RCC 7860 (cell line): ENCODE measurements at regions not wholly inside any gene's neighbourhood (a gene's known extent, or its start where the extent isn't known, plus 50 kb on each side); places are given as distances from the start of the nearest gene placed in this dataset.
"Not testable (repeated sequence)": the region's sequence is repeated elsewhere in the genome, so short reads cannot be mapped to it uniquely, and the experiment has no call there.

Source experiments
- DNase-seq: peaks from one replicate; pipeline ENCODE4 v3.0.0-alpha.2; 2015; ENCODE audit warnings: low spot score
- FAIRE-seq: peaks from 2 replicates; lab custom pipeline; 2012; peaks lifted over from hg19 to GRCh38; lab: Jason Lieb, UNC

DNA sequence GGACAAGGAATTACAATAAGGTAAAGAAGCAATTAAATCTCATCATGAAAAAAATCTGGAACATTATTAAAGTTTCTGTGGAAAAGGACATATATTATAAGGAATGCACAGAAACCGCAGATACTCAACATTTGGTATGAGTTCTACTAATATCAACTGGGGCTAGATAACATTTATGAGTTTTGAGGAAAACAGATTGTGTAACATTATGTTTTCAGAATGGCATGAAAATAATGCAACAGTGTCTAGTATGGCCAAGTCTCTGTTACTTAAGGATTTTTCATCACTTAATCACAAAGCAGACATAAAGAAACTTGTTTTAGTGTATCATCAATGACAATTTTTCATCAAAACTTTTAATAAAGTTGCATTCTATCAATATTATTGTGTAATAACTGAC, 785.0 kb downstream of the GLUD2 start:
- DNase-seq, result no peak
- no peak for FAIRE-seq

DNA sequence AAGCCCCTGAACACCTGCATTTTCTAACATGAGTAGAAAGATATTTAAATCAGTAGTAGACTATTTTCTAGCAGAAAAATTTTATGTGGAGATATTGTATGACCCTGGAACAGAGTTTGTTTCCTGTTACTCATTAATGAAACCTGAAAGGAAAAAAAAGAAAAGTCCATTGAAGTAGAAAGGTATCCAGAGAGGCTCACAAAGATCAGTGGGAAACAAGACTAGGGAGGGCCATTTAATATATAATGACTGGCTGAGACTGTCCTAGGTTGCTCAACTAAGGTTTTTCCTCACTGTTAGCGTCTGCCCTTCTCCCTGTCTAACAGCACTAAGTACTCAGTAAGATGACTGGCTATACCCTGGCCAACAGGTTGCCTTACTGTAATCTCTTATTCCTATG, 788.6 kb downstream of the GLUD2 start:
- FAIRE-seq, result no peak
- no peak for DNase-seq

DNA sequence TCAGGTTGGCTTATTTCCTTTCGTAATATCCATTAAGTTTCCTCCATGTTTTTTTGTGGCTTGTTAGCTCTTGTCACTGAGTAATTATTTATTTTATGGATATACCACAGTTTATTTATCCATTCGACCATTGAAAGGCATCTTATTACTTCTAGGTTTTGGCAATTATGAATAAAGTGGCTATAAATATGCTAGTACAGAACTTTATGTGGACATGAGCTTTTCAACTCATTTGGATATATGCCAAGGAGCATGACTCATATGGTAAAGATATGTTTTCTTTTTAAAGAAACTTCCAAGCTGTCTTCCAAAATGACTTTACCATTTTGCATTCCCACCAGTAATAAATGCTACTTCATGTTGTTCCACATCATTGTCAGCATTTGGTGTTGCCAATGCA, 803.6 kb downstream of the GLUD2 start:
- no peak for DNase-seq
- FAIRE-seq, result no peak

DNA sequence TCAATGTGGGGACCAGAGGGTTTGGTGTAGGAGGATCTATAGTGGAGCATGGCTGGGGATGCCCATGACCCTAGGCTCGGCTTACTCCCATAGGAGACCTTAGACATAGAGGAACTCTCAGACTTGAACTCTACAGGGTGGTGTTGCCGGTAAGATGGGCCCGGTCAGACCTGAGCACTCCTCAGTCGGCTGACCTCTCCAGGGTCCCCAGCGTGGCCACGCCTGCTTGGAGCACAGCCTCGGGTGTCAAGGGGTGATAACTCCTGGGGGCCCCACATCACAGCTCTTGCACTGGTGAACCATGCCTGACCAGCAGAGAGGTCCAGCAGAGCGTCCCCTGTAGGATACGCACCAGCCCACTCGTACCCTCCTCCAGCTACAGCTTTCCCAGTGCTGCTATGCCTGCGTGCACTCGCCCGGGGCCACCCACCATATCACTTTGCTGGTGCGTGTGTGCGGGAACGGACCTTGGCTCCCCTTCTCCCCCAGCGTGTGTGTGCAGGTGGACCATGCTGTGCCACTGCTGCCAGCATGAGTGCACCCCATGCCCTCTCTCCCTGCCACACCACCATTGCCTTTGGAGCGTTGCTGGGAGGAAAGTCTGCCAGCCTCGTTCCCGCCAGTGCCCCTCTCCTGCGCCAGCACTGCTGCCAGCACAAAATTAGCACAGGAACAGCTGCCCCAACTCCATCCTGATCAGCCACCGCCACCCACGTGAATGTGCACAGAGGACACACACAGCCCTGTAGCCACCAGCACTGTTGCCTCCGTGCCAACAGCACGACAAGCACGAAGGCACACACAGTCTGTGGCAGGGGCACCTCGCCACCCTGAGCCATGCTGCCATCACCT, 806.6 kb downstream of the GLUD2 start:
- FAIRE-seq, result no peak
- no peak for DNase-seq

DNA sequence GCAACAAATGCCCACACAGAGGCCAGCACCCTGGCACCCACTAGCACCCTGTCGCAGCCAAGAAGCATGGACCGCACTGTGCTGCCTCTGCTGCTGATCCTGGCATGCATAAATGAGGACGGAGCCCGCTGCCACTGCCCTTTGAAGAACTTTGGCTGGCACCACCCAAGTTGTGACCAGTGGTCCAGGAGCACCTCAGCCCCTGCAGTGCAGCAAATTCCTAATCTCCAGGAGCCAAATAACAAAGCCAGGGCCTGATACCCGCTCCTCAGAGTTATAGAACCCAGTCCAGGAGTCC, 807.2 kb downstream of the GLUD2 start:
- DNase-seq (no peak), FAIRE-seq (no peak)

DNA sequence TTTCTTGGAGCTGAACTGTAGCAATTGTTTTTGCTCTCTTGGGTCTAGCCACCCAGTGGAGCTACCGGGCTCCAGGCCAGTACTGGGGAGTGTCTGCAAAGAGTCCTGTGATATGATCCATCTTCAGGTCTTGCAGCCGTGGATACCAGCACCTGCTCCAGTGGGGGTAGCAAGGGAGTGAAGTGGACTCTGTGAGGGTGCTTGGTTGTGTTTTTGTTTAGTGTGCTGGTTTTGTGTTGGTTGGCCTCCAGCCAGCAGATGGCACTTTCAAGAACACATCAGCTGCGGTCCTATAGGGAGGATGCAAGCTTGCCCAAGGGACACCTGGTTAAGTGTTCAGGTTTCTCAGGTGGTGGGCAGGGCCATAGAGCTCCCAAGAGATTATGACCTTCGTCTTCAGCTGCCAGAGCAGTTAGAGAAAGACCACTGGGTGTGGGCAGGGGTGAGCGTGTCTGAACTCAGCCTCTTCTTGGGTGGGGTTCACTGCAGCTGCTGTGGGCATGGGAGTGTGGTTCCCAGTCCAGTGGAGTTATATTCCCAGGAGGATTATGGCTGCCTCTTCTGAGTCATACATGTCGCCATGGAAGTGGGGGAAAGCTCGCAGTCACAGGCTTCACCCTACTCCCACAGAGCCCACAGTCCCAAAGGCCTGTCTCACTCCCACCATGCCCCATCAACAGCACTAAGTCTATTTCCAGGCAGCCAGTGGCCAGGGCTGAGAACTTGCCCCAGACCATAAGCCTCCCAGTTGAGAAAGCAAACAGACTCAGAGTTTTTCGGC, 811.6 kb downstream of the GLUD2 start:
- FAIRE-seq, result no peak
- no peak for DNase-seq

DNA sequence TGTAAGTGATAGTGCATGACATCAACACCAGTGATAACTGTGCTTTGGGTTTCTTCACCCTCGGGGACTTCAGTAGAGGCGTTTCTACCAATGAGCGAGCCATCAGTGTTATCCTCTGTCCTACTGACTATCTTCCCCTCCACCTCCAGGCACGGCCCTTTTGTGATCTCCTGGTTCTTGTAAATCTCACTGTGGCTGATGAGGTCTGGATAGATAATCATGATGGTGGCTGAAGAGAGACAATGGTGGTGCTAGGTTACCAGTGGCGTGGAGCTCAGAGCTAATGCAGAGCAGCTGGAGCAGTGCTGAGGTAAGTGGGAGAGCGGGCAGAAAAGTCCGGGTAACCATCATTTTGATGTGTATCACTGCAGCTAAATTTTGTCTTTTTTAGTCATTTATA, 816.6 kb downstream of the GLUD2 start:
- FAIRE-seq (no peak), DNase-seq (no peak)

DNA sequence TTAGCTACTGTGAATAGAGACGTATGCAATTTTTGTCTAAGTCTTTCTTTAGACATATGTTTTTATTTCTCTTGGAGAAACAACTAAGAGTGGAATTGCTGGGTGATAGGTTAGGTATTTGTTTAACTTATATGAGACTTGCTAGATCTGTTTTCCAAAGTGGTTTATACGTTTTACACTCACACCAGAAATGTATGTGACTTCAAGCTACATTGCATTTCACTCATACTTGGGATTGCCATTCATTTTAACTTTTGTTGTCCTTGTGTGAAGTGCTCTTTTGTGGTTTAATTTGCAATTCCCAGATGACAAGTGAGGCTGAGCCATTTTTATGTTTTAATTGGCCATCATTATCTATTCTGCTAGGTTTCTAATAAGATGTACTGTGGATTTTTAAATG, 817.2 kb downstream of the GLUD2 start:
- DNase-seq (no peak), FAIRE-seq (no peak)

DNA sequence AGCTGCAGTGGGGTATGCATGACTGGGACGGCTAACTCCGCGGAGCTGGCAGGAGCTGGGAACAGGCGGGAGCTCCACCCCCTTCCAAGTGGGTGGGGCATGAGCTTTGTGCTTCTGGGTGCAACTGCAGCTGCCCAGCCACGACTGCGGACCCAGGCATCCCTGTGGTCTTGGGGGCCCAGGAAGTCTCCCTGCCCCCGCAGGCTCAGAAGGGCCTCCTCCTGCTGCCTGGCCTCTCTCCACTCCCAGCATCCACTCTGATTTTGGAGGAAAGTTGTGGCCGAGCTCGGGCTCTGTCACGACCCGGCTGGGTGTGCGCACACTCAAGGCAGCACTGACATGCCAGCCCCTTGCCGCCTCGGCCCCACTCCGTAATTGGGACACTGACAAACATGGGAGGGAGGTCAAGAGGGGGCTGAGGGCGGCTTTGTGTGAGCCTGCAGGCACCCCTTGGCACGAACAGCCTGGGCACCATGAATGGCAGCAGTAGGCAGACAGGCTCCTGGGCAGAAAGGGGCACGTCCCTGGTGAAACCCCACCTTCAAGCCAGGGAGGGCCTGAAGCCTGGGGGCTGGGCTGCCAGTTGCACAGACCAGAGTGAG, 822.6 kb downstream of the GLUD2 start:
- FAIRE-seq, result no peak
- no peak for DNase-seq

DNA sequence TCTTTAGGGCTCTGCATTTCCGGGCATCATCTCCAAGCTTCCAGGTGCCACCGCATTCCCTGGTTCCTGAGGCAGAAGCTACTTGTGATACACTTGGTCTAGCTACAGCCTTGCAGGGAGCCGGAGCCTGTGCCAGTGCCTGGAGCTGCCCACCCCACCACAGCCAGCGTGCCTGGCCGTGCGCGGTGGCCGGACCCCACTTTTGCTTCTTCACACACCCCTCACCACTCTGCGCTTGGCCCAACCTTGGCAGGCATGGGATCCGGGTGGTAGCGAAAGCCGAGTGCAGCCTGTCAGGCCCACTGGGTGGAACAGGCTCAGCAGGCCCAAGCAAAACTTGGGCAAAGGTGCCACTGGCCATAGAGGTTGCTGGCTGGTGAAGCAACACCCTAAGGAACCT, 823.7 kb downstream of the GLUD2 start:
- DNase-seq (no peak), FAIRE-seq (no peak)

DNA sequence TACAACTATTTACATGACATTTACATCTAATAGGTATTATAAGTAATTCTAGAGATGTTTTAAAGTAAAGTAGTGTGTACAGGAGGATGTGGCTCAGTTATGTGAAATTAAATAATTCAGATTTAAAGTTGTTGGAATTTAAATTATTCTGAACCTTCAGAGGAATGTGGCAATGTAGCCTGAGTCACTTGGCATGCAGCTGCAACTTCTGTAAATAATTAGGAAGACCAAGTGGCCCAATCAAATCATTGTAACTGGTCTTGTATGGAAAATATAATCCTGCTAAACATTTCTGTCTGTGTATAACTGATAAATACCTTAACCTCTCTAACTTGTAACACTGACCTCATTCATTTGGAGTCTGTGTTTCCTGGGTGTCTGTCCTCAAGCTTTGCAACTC, 828.9 kb downstream of the GLUD2 start:
- FAIRE-seq, result peak; percentile 86
- DNase-seq, result peak; percentile 23

DNA sequence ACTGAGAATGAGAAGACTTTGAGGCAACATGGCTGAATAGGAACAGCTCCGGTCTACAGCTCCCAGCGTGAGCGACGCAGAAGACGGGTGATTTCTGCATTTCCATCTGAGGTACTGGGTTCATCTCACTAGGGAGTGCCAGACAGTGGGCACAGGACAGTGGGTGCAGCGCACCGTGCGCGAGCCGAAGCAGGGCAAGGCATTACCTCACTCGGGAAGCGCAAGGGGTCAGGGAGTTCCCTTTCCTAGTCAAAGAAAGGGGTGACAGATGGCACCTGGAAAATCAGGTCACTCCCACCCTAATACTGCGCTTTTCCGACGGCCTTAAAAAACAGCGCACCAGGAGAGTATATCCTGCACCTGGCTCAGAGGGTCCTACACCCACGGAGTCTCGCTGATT, 829.9 kb downstream of the GLUD2 start:
- not testable (repeated sequence) for FAIRE-seq, DNase-seq

DNA sequence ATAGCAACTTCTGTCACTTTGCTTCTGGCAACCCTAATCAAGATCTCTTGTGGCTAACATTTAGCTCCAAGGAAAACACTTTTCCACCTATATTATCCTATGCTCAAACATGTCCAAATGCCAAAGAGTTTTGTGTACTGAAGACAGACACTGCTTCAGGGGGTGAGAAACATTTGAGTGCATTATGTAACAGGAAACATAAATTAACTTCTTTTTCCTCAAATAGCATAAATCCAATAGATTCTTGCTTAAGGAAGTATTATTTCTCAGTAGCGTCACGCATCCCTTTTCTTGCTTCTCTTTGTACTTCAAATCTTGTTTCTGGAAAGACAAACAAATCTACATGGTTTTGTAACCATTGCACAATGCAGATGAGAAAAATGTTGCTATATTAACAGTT, 839.1 kb downstream of the GLUD2 start:
- no peak for FAIRE-seq
- no peak for DNase-seq

DNA sequence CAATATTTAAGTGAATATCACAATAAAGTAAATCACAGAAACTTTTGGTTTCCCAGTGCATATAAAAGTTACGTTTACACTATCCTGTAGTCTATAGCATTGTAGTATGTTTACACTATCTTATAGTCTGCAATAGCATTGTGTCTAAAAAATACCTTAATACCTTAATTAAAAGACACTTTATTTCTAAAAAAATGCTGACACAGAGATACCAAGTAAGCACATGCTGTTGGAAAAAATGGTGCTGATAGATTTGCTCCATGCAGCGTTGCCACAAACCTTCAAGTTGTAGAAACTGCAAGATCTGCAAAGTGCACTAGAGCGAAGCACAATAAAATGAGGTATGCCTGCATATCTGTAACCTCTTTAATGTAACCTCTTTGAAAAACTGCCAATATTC, 847.3 kb downstream of the GLUD2 start:
- DNase-seq (no peak), FAIRE-seq (no peak)

DNA sequence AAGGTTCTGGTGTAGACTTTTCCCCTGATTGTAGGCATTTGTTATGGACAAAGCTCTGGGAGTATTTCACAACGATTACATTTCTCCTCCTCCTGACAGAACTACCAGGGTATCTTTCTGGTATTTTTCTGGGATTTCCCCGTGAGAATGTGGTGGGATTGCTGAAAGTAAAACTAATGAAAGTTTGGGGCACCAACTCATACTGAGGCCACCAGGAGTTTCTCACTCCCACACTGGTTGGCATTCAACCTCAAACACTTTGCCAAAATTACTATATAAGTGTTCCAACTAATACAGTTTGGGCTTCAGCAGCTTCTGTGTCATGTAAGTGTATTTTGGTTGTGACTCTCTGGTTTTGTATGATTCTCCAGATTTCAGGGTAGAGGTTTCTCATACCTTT, 855.1 kb downstream of the GLUD2 start:
- FAIRE-seq, result no peak
- DNase-seq, result no peak

DNA sequence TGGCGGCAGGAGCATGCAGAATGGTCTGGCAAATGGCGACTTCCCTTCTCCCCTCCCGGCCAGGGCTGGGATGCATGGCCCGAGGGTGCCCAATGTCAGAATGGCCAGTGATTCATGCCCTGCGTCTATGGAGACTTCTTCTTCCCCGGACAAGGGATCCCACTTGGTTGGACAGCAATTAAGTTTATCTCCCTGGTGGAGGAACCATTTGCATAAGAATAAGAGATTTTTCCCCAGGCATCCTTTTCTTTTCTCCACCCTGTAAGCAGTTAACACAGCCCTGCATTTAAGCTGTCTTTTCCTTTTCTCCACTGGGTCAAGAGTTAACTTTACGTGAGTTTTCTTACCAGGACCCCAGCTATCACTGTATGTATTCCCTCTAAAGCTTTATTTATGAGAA, 856.6 kb downstream of the GLUD2 start:
- FAIRE-seq (no peak), DNase-seq (no peak)

DNA sequence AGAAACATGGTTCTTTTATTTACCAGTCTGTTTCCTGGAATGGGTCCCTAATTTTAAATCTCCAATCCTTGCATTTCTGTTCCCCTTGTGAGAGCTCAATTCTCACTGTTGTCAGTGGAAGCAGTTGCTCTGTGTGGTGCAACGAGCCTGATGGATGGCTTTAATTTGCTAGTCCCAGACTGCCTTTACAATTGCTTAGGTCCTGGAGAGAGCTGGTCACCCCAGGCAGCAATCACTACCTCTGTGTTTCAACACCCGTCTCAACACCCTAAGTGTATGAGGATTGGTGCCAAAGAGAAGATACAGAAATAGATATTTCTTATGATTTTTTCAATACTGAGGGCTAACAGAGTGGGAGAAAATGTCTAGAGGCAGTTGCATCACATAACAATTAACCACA, 873.8 kb downstream of the GLUD2 start:
- FAIRE-seq (no peak), DNase-seq (no peak)

DNA sequence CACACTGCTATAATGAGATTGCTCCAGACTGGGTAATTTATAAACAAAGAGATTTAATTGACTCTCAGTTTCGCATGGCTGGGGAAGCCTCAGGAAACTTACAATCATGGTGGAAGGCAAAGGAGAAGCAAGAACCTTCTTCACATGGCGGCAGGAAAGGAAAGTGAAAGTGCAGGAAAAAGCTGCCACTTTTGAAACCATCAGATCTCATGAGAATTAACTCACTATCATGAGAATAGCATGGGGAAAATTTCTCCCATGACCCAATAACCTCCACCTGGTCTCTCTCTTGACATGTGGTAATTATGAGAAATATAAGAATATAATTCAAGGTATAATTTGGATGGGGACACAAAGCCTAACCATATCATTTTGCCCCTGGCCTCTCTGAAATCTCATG, 884.2 kb downstream of the GLUD2 start:
- FAIRE-seq, result no peak
- DNase-seq, result no peak

DNA sequence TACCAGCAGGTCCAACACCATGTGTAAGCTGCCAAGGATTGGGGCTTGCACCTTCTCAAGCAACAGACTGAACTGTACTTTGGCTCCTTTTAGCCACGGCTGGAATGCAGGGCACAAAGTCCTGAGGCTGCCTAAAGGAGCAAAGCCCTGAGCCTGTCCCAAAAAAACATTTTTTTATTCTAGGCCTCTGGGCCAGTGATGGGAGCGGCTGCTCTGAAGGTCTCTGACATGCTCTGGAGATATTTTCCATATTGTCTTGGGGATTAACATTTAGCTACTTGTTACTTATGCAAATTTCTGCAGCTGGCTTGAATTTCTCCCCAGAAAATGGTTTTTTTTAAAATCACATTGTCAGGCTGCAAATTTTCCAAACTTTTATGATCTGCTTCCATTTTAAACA, 885.3 kb downstream of the GLUD2 start:
- DNase-seq, result no peak

DNA sequence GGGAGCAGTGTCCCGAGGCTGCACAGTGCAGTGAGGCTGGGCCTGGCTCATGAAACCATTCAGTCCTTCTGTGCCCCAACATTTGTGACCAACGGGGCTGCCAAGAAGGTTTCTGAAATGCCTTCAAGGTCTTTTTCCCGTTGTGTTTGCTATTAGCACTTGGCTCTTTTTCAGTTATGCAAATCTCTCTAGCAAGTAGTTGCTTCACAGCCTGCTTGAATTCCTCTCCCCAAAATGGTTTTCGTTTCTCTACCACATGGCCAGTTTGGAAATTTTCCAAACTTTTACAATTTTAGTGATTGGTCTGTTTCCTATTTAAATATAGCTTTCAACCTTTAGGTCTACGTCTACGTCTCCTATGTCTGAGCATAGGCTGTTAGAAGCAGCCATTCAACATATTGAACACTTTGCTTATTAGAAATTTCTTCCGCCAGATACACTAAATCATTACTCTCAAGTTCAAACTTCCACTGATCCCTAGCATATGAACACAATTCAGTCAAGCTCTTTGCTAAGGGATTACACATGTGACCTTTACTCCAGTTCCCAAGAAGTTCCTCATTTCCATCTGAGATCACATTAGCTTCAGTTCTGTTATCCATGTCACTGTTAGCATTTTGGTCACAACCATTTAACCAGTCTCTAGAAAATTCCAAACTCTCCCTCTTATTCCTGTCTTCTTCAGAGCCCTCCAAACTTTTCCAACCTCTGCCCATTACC, 901.8 kb downstream of the GLUD2 start:
- DNase-seq (no peak), FAIRE-seq (no peak)

More for the DNA sequence above, 885.3 kb downstream of the GLUD2 start:
- no peak for FAIRE-seq

DNA sequence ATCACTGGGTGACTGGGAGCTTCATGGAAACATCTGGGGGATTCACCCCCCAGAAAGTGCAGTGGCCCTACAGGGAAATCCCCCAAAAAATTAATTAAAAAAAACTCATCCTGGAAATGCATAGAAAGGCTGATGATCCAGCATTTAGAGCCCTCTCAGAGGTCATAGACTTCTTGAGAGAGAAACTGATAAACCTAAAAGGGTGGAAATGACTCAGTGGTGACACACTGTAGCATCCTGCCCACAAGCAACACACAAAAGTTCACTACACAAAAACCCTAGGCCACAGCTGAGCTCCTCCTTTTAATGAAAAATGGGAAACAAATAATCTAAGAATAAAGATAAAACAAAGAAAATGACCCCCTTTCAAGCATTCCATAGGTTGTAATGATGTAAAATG, 911.5 kb downstream of the GLUD2 start:
- DNase-seq, result peak; percentile 20
- no peak for FAIRE-seq
